NCI-H2171 treated with DMSO at 0.1 percent for 48 hours (cell line): ENCODE measurements at regions not wholly inside any gene's neighbourhood (a gene's known extent, or its start where the extent isn't known, plus 50 kb on each side); places are given as distances from the start of the nearest gene placed in this dataset.
A peak's percentile ranks its signal among the peaks of the same experiment; 100 is the strongest.
"Not testable (repeated sequence)": the region's sequence is repeated elsewhere in the genome, so short reads cannot be mapped to it uniquely, and the experiment has no call there.

Experiments
- DNase-seq: peaks from one replicate; lab custom pipeline; 2025; lab: John Stamatoyannopoulos, UW

GRCh38 chr13:105702441-105702840 lies 833.0 kb downstream of the EFNB2 start:
- peak; percentile 39 for DNase-seq

DNA sequence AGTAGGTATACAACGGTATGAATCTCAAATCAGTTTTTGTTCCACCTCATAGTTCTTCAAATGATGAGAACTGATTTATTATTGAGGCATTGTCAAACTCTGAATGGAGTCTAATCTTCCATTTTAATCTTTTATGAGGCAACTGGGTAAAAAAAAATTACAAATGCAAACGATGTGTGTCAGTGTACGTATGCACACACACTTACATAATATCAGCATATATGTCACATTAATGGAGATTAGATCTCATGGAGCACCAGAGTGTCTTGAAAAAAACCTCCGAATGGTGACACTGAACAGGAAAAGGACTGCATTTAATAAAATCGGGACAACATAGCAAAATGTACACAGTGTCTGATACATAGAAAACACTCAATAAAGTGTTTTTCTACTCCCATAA lies 842.7 kb downstream of the EFNB2 start:
- no peak for DNase-seq

- no peak for DNase-seq
Measured at GRCh38 chr13:105684216-105684615, 851.2 kb downstream of the EFNB2 start.

- DNase-seq = no peak
Measured at GRCh38 chr13:105679838-105680237, 855.6 kb downstream of the EFNB2 start.

DNA sequence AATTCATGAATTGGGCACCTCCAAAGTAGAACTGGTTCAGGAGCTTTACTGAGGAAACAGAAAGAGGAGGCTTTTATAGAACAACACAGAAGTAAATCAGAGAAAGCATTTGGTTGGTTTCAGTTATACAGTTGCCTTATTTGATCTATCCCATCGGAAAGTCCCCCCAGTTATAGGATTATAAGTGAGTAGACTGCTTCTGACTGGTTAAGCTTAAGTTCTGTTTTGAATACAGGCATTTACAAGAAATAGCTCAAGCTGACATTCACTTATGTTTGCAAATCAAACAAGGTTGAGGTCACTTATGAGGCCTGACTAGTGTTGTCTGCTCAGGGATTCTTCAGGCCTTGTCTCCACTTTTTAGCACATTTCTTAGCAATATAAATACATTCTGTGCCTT lies 857.4 kb downstream of the EFNB2 start:
- DNase-seq = no peak

GRCh38 chr13:105672881-105673280 lies 862.6 kb downstream of the EFNB2 start:
- DNase-seq = no peak

DNA sequence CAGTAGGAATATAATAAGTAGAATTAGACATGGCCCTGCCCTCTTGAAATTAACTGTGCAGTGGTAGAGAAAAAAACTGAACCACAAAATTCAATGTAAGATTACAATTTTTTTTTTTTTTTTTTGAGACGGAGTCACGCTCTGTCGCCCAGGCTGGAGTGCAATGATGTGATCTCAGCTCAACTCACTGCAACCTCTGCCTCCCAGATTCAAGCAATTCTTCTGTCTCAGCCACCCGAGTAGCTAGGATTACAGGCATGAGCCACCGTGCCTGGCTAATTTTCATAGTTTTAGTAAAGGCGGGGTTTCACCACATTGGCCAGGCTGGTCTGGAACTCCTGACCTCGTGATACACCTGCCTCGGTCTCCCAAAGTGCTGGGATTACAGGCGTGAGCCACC lies 864.3 kb downstream of the EFNB2 start:
- DNase-seq = not testable (repeated sequence)

- DNase-seq = no peak
Measured at GRCh38 chr13:105670179-105670990, 865.1 kb downstream of the EFNB2 start.

DNA sequence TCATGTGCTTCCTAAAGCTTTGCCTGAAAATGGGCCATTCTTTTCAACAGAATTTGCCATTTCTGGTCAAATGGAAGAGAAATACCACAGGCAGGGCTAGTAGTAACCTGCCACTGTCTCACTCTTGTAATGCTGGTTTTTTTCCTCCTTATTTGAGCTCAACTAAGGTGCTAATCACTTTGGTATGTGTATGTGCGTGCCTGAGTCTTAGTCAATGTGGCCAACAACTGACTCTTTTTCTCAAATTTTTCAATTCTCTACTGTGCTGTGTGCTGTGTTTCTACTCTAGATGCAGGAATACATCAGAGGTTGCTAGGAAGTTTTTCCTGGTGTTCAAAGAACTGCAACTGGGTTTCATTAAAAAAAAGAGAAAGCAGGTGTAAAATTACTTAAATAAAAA lies 870.2 kb downstream of the EFNB2 start:
- no peak for DNase-seq

DNA sequence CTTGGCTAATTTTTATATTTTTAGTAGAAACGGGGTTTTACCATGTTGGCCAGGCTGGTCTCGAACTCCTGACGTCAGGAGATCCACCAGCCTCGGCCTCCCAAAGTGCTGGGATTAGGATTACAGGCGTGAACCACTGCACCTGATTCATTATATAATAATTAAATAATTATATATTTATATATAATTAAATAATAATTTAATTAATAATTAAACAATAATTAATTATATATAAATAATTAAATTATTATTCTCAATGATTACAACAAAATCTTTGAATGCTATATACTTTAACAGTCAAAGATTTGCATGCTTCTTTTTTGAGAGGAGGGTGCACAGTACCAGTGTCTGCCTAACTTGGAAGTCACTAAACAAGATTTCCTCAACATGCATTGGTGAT lies 872.3 kb downstream of the EFNB2 start:
- no peak for DNase-seq

GRCh38 chr13:105660561-105660960 lies 874.9 kb downstream of the EFNB2 start:
- no peak for DNase-seq

DNA sequence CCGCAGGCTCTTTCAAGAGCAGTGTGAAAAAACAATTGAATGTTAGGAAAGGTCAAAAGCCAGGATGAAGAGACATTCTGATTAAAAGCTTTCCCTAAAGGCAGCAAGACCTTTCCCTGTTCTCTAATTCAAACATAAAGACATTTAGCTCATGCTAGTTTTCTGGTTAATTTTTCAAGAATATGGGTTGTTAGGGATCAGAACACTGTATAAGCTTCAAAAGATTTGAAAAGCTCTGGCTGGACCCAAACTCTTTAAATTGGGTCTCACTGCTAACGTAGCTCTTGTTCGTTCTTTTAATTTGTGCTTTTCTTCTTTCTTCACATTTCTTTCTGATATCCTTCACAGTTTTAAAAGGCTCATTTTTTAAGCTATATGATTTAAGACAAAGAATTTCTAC lies 877.0 kb downstream of the EFNB2 start:
- no peak for DNase-seq

DNA sequence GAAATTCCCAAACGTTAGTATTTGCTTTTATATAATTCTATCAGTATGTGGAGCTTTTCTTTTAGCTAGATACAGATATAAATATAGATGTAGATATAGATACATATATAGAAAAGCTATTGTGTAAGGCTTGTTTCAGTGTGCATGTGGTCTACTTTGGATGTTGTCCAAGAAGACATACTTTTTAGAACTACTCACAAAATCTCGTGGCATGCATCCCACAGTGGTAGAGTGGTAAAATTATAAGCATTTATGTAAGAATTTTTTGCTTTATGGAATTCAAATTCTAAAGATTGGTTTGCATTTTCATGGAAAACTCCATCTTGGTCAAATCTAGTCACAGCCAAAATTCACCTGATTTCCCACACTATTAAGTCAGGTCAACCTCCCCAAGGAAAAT lies 880.4 kb downstream of the EFNB2 start:
- no peak for DNase-seq

DNA sequence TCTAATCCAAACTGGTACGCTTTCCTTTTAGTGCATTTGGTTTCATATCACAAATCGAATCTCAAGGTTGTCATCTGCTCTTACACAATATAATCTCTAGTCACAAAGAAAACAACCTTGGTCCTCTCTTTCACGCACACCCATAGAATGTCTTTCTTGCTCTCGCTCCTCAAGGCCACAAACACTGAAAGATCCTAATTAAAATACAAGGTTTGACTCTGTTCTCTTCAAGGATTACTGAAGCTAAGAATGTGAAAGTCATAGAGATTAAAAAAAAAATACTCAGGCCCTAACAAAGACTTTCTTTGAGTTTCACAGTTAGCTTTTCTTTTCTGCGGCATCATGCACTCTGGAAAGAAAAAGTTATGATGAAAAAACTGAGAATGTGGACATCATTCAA lies 891.5 kb downstream of the EFNB2 start:
- DNase-seq = no peak

DNA sequence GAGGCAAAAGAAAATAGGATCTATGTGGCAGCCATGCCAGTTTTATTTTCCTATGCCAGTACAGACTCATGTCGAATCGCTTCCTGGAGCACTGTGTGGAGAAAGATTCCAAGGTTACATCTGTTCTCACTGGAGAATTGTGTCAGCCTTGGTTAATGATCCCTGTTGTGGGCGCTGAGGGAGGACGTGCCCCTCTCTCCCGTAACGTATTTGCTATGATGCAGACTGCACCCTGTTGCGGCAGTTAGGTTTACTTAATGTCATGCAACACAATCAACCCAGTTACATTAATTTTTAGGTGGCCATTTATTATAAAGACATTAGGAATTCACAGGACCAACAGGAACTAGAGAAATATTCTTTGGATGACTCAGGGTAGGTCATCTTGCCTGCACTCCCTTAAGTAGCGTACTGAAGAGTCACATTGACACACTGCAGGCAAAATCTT lies 892.9 kb downstream of the EFNB2 start:
- no peak for DNase-seq

- no peak for DNase-seq
Measured at GRCh38 chr13:105641121-105641520, 894.3 kb downstream of the EFNB2 start.

GRCh38 chr13:105638426-105638825 lies 897.0 kb downstream of the EFNB2 start:
- DNase-seq = no peak

DNA sequence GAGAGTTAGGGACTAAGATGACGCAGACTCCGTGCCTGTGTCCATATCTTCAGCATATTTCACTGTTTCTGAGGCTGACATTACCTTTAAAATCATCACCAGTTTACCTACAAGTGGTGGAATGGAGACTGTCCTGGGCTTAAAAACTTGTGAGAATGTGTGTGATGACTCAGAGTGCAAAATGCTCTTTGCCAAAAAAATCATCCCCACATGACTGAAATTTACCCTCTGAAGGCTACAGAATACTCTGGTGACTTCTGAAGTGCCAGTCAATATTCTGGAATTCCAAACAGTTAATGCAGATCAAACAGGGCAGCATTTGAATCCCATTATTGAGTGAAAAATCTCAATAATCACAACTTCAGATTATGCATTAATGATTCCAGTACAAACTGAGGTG lies 901.4 kb downstream of the EFNB2 start:
- no peak for DNase-seq

DNA sequence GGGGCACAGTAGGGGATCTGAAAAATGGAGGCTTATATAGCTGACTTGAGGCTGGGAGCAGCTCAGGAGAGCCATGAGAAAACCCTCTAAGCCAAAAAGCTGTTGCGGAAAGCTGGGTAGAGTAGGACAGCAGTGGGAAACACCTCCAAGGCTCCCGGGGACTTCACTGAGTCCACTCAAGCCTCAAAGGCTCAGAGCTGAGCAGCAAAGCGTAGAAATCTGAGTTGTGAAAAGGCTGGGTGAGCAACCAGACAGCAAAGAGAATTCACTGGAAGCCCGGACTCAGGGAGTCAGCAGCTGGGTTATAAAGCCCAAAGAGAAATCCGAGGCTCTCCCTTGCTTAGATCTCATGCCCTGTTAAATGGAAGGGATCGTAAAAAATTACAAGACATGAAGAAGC lies 905.0 kb downstream of the EFNB2 start:
- no peak for DNase-seq

GRCh38 chr13:105627270-105627669 lies 908.2 kb downstream of the EFNB2 start:
- DNase-seq = no peak

DNA sequence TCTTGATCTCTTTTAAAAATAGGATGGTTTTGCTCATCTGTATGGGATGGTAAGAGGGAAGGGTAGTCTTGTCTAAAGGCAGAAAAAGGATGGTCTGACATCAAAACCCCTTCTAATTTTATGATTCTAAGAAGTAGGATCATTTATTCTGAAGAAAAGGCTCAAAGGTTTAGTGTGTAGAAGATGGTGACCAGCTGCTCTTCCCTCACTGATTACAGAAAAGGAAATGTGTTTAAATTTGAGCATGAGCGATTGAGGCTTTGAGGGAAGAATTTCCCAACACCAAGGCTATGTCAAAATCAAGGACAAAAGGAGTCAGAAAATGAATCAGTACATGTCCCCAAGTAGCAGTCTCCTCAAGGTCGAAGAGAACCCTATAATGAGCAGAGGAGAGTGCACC lies 909.8 kb downstream of the EFNB2 start:
- no peak for DNase-seq

DNA sequence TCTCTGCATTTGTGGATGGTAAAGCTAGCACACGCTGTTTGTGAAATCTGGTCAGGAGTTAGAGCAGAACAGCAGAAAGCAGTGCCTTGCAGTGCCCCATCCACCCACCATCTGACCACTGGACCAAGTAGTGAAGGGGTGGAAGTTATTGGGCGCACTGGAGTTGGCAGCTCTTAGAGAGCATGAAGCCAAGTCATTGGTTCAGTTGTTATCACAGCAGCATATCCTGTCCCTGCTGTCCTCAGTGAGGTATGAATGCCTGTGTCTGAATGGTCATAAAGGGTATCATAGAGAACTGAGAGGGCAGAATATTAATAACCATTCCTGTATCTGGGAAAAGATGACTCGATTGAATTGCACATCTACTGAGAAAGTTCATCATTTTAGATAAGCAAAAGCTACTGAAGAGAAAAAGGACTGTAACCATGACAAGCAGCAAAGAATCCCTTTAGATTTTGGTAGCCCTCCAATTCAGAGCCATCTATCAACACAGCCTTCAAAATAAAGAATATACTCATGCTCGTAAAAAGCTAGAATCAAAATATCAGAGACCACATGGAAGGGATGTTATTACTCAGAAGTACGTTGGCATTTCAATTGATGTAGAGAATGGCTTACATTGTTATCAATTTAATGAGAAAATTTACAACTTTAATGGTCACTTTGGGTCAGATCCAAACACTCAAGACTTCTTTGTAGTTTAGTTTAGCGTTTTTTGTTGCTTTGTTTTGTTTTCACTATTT lies 919.0 kb downstream of the EFNB2 start:
- no peak for DNase-seq

DNA sequence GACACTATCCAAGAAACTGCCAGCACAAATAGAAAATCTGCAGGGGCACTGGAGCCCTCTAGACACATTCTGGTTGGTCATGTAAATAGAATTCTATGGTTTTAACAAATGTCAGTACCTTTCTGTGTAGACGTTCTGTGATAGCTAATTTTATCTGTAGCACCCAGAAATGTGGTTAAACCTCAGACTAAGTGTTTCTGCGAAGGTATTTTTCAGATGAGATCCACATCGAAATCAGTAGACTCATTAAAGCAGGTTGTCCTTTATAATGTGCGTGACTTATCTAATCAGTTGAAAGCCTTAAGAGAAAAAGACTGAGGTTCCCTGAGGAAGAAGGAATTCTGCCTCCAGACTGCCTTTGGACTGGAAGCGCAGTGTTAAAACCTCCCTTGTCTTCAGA lies 922.9 kb downstream of the EFNB2 start:
- DNase-seq = no peak

GRCh38 chr13:105611424-105611823 lies 924.0 kb downstream of the EFNB2 start:
- DNase-seq = no peak
